Sigmoid colon (tissue), 4 donors: ENCODE measurements at regions not wholly inside any gene's neighbourhood (a gene's known extent, or its start where the extent isn't known, plus 50 kb on each side); places are given as distances from the start of the nearest gene placed in this dataset.

Experiments used
- POLR2A ChIP-seq, 2 donors: fragments of 450-650 bp; IDR thresholded peaks; one replicate each; pipeline ENCODE4 v1.6.1; 2016; ENCODE audit warnings: antibody characterized with exemption in 2 of 2, mild to moderate bottlenecking in 2 of 2, moderate library complexity in 2 of 2
- POLR2AphosphoS5 ChIP-seq, 4 donors: sonication (generic); formaldehyde crosslinking; IDR thresholded peaks; one replicate each; pipeline ENCODE4 v1.6.1; 2017; ENCODE audit warnings: antibody characterized with exemption in 4 of 4
- TF ChIP-seq, protein P1 (sequence below), 4 experiments: fragments of 450-650 bp in 3 of 4; fragments of 200-600 bp in 1 of 4; IDR thresholded peaks; one replicate each; pipeline ENCODE4 v1.5.1; 2016 to 2019; ENCODE audit warnings: antibody characterized with exemption in 4 of 4, mild to moderate bottlenecking in 3 of 4, moderate library complexity in 2 of 4

DNA sequence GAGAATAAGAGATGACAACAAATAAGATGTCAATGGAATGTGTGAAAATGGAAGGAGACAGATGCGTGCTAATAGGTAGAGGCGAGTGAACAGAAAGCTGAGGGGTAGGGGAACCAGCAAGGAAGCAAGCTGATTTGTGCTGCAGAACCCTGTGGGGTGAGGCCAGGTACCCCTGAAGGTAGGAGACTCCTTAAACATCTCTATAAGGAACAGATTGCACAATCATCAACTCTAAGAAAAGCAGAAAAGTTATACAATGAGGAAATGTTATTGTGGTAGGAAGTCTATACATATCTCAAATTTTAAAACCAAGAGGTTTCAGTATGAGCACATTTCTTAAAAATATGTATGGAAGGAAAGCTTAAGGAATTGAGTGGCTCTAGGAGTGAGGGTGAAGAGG lies 315.0 kb upstream of the TPM1 start:
- TF ChIP-seq, protein P1, sequence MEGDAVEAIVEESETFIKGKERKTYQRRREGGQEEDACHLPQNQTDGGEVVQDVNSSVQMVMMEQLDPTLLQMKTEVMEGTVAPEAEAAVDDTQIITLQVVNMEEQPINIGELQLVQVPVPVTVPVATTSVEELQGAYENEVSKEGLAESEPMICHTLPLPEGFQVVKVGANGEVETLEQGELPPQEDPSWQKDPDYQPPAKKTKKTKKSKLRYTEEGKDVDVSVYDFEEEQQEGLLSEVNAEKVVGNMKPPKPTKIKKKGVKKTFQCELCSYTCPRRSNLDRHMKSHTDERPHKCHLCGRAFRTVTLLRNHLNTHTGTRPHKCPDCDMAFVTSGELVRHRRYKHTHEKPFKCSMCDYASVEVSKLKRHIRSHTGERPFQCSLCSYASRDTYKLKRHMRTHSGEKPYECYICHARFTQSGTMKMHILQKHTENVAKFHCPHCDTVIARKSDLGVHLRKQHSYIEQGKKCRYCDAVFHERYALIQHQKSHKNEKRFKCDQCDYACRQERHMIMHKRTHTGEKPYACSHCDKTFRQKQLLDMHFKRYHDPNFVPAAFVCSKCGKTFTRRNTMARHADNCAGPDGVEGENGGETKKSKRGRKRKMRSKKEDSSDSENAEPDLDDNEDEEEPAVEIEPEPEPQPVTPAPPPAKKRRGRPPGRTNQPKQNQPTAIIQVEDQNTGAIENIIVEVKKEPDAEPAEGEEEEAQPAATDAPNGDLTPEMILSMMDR (IDR thresholded peaks at IDR 0.05) = no peak
- TF ChIP-seq POLR2A (IDR thresholded peaks at IDR 0.05) (no peak), POLR2AphosphoS5 (IDR thresholded peaks at IDR 0.05) (no peak)
